Endothelial cell of umbilical vein (primary cell): ENCODE measurements at regions not wholly inside any gene's neighbourhood (a gene's known extent, or its start where the extent isn't known, plus 50 kb on each side); places are given as distances from the start of the nearest gene placed in this dataset.

Experiments
- BruUV-seq: library from RNA; stranded (reverse); fragments of 400-500 nt; replicated peaks from 2 replicates; lab custom pipeline; 2021; lab: Mats Ljungman, UMichigan
- CTCF ChIA-PET: fragments of 300-600, 350-600 bp; sonication (Branson Sonifier 250); formaldehyde crosslinking; loops from one replicate; lab custom pipeline; 2021; ENCODE audit warnings: antibody characterized with exemption, inconsistent platforms; lab: Charles Lee
- POLR2A ChIA-PET: fragments of 300-600, 350-600 bp; sonication (Branson Sonifier 250); formaldehyde crosslinking; loops from one replicate; lab custom pipeline; 2021; ENCODE audit warnings: antibody characterized with exemption, inconsistent platforms; lab: Charles Lee
- DNase-seq: peaks from one replicate; pipeline ENCODE4 v3.0.0-alpha.2; 2011; ENCODE audit warnings: low read depth, low spot score
- FAIRE-seq: peaks from 2 replicates; lab custom pipeline; 2011; peaks lifted over from hg19 to GRCh38; lab: Jason Lieb, UNC
- H2AFZ ChIP-seq: 2 replicates; pipeline ENCODE4 v1.6.0; 2012; ENCODE audit warnings: low read depth, low read length, control low read depth, inconsistent platforms
- H3K27ac ChIP-seq: 2 replicates; pipeline ENCODE4 v1.5.1; 2011; ENCODE audit warnings: low read depth, mild to moderate bottlenecking, control low read depth, low read length, moderate library complexity; ENCODE audit not compliant: insufficient read depth
- H3K27me3 ChIP-seq, 2 experiments: 2 replicates each; pipeline versions ENCODE4 v1.6.0 to v1.6.1; 2011; ENCODE audit warnings: low read length in 2 of 2, mixed read lengths in 1 of 2; ENCODE audit not compliant: control insufficient read depth in 2 of 2, insufficient read depth in 2 of 2
- H3K36me3 ChIP-seq, 2 experiments: 2 replicates in 1 of 2; 3 replicates in 1 of 2; pipeline ENCODE4 v1.5.1; 2011; ENCODE audit warnings: low read length in 2 of 2, mild to moderate bottlenecking in 1 of 2, moderate library complexity in 1 of 2; ENCODE audit not compliant: control insufficient read depth in 2 of 2, insufficient read depth in 2 of 2; ENCODE audit errors: extremely low read depth in 1 of 2
- H3K4me1 ChIP-seq: 3 replicates; pipeline ENCODE4 v1.5.1; 2011; ENCODE audit warnings: mild to moderate bottlenecking, low read length; ENCODE audit not compliant: control insufficient read depth, insufficient read depth; ENCODE audit errors: extremely low read depth
- H3K4me2 ChIP-seq: 2 replicates; pipeline ENCODE4 v1.6.1; 2011; ENCODE audit warnings: low read length, control low read depth, mixed read lengths; ENCODE audit not compliant: insufficient read depth
- H3K4me3 ChIP-seq, 3 experiments: fragments of 200-600 bp in 1 of 3; sonication (generic), shearing (Covaris generic) in 1 of 3; replicated peaks in 1 of 3; 2 replicates each; pipeline ENCODE4 v1.5.1; 2011 to 2016; ENCODE audit warnings: control low read depth in 3 of 3, low read length in 3 of 3, mild to moderate bottlenecking in 2 of 3, inconsistent platforms in 1 of 3, low read depth in 1 of 3, moderate library complexity in 1 of 3; ENCODE audit not compliant: insufficient read depth in 1 of 3
- H3K79me2 ChIP-seq: 2 replicates; pipeline ENCODE4 v1.6.0; 2012; ENCODE audit warnings: low read length, inconsistent platforms; ENCODE audit not compliant: control insufficient read depth, insufficient read depth
- H3K9ac ChIP-seq: replicated peaks from 2 replicates; pipeline ENCODE3; 2011; ENCODE audit warnings: low read length, control low read depth; ENCODE audit not compliant: insufficient read depth; ENCODE audit errors: extremely low read depth
- H3K9me1 ChIP-seq: replicated peaks from 3 replicates; pipeline ENCODE4 v1.6.0; 2011; ENCODE audit warnings: mild to moderate bottlenecking, low read length; ENCODE audit not compliant: control insufficient read depth, insufficient read depth; ENCODE audit errors: extremely low read depth
- H3K9me3 ChIP-seq: replicated peaks from 2 replicates; pipeline ENCODE4 v1.5.1; 2012; ENCODE audit warnings: low read length, inconsistent platforms; ENCODE audit not compliant: control insufficient read depth, insufficient read depth
- H4K20me1 ChIP-seq: replicated peaks from 2 replicates; pipeline ENCODE3; 2011; ENCODE audit warnings: mild to moderate bottlenecking, low read length; ENCODE audit not compliant: control insufficient read depth, insufficient read depth; ENCODE audit errors: extremely low read depth
- EZH2 ChIP-seq: IDR thresholded peaks from 2 replicates; pipeline ENCODE4 v1.6.1; 2012; ENCODE audit warnings: borderline replicate concordance, low read depth, mild to moderate bottlenecking, moderate library complexity, low read length, inconsistent platforms; ENCODE audit not compliant: severe bottlenecking
- FOS ChIP-seq: IDR thresholded peaks from 2 replicates; pipeline ENCODE4 v1.6.1; 2011; ENCODE audit warnings: mild to moderate bottlenecking, low read length, moderate library complexity, borderline replicate concordance; ENCODE audit not compliant: insufficient read depth
- GATA2 ChIP-seq: IDR thresholded peaks from 2 replicates; pipeline ENCODE4 v1.7.0; 2011; ENCODE audit warnings: low read depth, mild to moderate bottlenecking, moderate library complexity, mixed read lengths, low read length; ENCODE audit not compliant: insufficient read length, insufficient read depth
- JUN ChIP-seq: IDR thresholded peaks from 2 replicates; pipeline ENCODE4 v1.6.1; 2011; ENCODE audit warnings: borderline replicate concordance, low read depth; ENCODE audit not compliant: insufficient read length, insufficient read depth
- MYC ChIP-seq: IDR thresholded peaks from one replicate; pipeline ENCODE4 v1.6.1; 2011; ENCODE audit warnings: mild to moderate bottlenecking, low read depth, low read length
- POLR2A ChIP-seq: IDR thresholded peaks from 2 replicates; pipeline ENCODE4 v1.6.1; 2012; ENCODE audit warnings: low read depth, mild to moderate bottlenecking, control low read depth, low read length
- POLR2AphosphoS5 ChIP-seq: IDR thresholded peaks from 2 replicates; pipeline ENCODE4 v1.6.1; 2012; ENCODE audit warnings: low read depth, mild to moderate bottlenecking, control low read depth, low read length, moderate library complexity; ENCODE audit not compliant: insufficient read depth
- dilution Hi-C: fragments of 300-500 bp; cut with MboI; formaldehyde crosslinking; loops from one replicate; pipeline ENCODE4 v1.15.0; 2019; ENCODE audit warnings: low sequenced_read_pairs; ENCODE audit not compliant: extremely low pct_ligation_motif_present
- intact Hi-C: fragments of 100-400 bp; cut with micrococcal nuclease; formaldehyde crosslinking; loops from one replicate; pipeline ENCODE4 v1.10.0; 2022
- TF ChIP-seq, protein P1 (sequence below), 2 donors: IDR thresholded peaks; 1 replicate in 1 of 2; 2 replicates in 1 of 2; pipeline ENCODE4 v1.5.1; 2011; ENCODE audit warnings: low read length in 2 of 2, mild to moderate bottlenecking in 2 of 2, moderate library complexity in 2 of 2, control low read depth in 1 of 2, inconsistent platforms in 1 of 2, low read depth in 1 of 2; ENCODE audit not compliant: insufficient read depth in 1 of 2; ENCODE audit errors: extremely low read depth in 1 of 2
- TF ChIP-seq, protein P2 (sequence below): IDR thresholded peaks from 2 replicates; pipeline ENCODE4 v1.6.1; 2011; ENCODE audit not compliant: insufficient read depth, insufficient read length

GRCh38 chr15:87481126-87481525, 775.4 kb downstream of the NTRK3 start:
- Histone ChIP-seq H4K20me1 (no peaks in the 10 kb centered on the region), H3K36me3 (no peaks in the 10 kb centered on the region), H3K4me1 (no peaks in the 10 kb centered on the region), H3K4me3 (no peak overlapping the region), H3K27ac (no peak overlapping the region), H3K27me3 (no peaks in the 10 kb centered on the region), H3K9ac (no peak overlapping the region), H3K9me3 (peaks cover 3% of the 10 kb centered on the region), H3K4me2 (no peak overlapping the region), H3K79me2 (no peaks in the 10 kb centered on the region), H3K9me1 (no peaks in the 10 kb centered on the region), H2AFZ (no peak overlapping the region)
- ChIA-PET POLR2A (no interaction called here), CTCF (no interaction called here)
- intact Hi-C loops: no loop called here
- dilution Hi-C loops: no loop called here
- BruUV-seq: no TSS peak
- DNase-seq (no peak), FAIRE-seq (no peak)
- TF ChIP-seq EZH2 (no peak), JUN (no peak), POLR2A (no peak), MYC (no peak), POLR2AphosphoS5 (no peak), GATA2 (no peak), FOS (no peak)
- TF ChIP-seq, protein P1, sequence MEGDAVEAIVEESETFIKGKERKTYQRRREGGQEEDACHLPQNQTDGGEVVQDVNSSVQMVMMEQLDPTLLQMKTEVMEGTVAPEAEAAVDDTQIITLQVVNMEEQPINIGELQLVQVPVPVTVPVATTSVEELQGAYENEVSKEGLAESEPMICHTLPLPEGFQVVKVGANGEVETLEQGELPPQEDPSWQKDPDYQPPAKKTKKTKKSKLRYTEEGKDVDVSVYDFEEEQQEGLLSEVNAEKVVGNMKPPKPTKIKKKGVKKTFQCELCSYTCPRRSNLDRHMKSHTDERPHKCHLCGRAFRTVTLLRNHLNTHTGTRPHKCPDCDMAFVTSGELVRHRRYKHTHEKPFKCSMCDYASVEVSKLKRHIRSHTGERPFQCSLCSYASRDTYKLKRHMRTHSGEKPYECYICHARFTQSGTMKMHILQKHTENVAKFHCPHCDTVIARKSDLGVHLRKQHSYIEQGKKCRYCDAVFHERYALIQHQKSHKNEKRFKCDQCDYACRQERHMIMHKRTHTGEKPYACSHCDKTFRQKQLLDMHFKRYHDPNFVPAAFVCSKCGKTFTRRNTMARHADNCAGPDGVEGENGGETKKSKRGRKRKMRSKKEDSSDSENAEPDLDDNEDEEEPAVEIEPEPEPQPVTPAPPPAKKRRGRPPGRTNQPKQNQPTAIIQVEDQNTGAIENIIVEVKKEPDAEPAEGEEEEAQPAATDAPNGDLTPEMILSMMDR (IDR thresholded peaks at IDR 0.05; ENCODE audit: extremely low read depth in 1 of 2, insufficient read depth in 1 of 2, low read depth in 1 of 2, low read length in 2 of 2): no peak
- TF ChIP-seq, protein P2, sequence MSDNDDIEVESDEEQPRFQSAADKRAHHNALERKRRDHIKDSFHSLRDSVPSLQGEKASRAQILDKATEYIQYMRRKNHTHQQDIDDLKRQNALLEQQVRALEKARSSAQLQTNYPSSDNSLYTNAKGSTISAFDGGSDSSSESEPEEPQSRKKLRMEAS: no peak
